Mucosa of descending colon (tissue), 3 donors: ENCODE measurements at regions not wholly inside any gene's neighbourhood (a gene's known extent, or its start where the extent isn't known, plus 50 kb on each side); places are given as distances from the start of the nearest gene placed in this dataset.

Experiments
- ATAC-seq: fragments of 200-7000 bp; cut with Tn5 transposase; one replicate; pipeline ENCODE4 v1.9.1; 2020; ENCODE audit warnings: mild to moderate bottlenecking, moderate library complexity
- DNase-seq, 3 donors: peaks; one replicate each; pipeline ENCODE4 v3.0.0-alpha.2; 2020
- H3K36me3 ChIP-seq: fragments of 200-600 bp; one replicate; pipeline ENCODE4 v1.8.0; 2021; ENCODE audit warnings: low read depth, mild to moderate bottlenecking
- H3K4me1 ChIP-seq: fragments of 200-600 bp; one replicate; pipeline ENCODE4 v1.8.0; 2021; ENCODE audit warnings: low read depth, mild to moderate bottlenecking
- H3K4me3 ChIP-seq: fragments of 200-600 bp; one replicate; pipeline ENCODE4 v1.8.0; 2021; ENCODE audit warnings: mild to moderate bottlenecking
- H3K9me3 ChIP-seq: fragments of 200-600 bp; one replicate; pipeline ENCODE4 v1.8.0; 2021; ENCODE audit warnings: mild to moderate bottlenecking
- intact Hi-C, 2 donors: fragments of 100-400 bp; cut with DNase I in 1 of 2; cut with micrococcal nuclease in 1 of 2; formaldehyde crosslinking; loops; one replicate each; pipeline versions ENCODE4 v1.11.0 to v1.11.1; 2022; cut with DNase I, micrococcal nuclease
- TF ChIP-seq, protein P1 (sequence below): fragments of 200-600 bp; IDR thresholded peaks from one replicate; pipeline ENCODE4 v1.8.0; 2022; ENCODE audit warnings: antibody characterized with exemption, mild to moderate bottlenecking
- donor health status: DM: no; HTN: no; CAD: no; lungs with moderate emphysema.
- donor health status: DM: no; HTN: no; CAD: no.
- donor health status: DM: no; HTN: yes; CAD: no.

DNA sequence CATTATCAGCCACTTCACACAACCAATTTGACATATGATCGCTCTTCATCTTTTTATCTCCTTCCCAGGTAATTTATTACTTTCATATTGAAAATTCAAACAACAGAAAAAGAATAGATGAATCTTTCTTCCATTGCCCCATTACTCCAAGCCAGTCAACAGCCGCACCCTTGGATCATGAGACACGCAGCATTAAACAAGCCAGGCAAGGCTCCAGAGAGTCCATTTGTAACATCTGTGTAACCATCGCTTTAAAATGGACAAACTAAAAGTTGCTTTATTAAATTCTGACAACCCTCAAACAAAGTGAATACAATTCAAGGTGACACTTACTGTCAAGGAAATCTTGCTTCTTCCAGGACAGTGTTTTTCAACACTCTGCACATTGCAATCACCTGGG is 200.3 kb downstream of the EPM2A start:
- peaks cover 7% of the 10 kb centered on the region for H3K9me3 ChIP-seq
- intact Hi-C loops, result no loop called here
- TF ChIP-seq, protein P1, sequence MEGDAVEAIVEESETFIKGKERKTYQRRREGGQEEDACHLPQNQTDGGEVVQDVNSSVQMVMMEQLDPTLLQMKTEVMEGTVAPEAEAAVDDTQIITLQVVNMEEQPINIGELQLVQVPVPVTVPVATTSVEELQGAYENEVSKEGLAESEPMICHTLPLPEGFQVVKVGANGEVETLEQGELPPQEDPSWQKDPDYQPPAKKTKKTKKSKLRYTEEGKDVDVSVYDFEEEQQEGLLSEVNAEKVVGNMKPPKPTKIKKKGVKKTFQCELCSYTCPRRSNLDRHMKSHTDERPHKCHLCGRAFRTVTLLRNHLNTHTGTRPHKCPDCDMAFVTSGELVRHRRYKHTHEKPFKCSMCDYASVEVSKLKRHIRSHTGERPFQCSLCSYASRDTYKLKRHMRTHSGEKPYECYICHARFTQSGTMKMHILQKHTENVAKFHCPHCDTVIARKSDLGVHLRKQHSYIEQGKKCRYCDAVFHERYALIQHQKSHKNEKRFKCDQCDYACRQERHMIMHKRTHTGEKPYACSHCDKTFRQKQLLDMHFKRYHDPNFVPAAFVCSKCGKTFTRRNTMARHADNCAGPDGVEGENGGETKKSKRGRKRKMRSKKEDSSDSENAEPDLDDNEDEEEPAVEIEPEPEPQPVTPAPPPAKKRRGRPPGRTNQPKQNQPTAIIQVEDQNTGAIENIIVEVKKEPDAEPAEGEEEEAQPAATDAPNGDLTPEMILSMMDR, result no peak
- H3K4me3 ChIP-seq, result no peak overlapping the region
- H3K4me1 ChIP-seq, result no peaks in the 10 kb centered on the region
- no peaks in the 10 kb centered on the region for H3K36me3 ChIP-seq
- no peak for ATAC-seq
- no peak for DNase-seq

DNA sequence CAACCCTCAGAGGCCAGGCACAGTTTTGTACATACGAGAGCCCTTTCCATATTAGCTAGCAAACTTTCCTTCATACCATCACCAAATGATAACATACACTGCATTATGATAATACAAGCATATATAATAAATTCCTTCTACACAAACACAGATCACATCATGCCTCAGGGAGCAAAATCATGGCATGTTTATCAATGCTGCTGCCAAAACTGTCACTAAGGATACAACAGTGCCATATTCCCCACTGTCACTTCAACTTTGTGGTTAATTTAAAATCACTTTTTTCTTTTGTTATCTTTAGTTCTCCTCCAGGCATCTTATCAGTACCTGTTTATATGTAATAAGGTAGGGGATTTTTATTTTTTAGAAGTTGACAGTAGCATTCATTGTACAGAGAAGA is 196.3 kb downstream of the EPM2A start:
- intact Hi-C loops, result no loop called here
- TF ChIP-seq, protein P1, result no peak
- Histone ChIP-seq H3K4me1 (no peaks in the 10 kb centered on the region), H3K36me3 (no peaks in the 10 kb centered on the region), H3K4me3 (no peak overlapping the region), H3K9me3 (peaks cover 7% of the 10 kb centered on the region)
- no peak for ATAC-seq
- DNase-seq, result no peak

GRCh38 chr6:145539831-145540230 is 195.5 kb downstream of the EPM2A start:
- H3K4me3 ChIP-seq, result no peak overlapping the region
- H3K36me3 ChIP-seq, result no peaks in the 10 kb centered on the region
- TF ChIP-seq, protein P1, result no peak
- ATAC-seq (no peak), DNase-seq (no peak)
- intact Hi-C loops, result no loop called here
- no peaks in the 10 kb centered on the region for H3K4me1 ChIP-seq
- H3K9me3 ChIP-seq, result peaks cover 7% of the 10 kb centered on the region

DNA sequence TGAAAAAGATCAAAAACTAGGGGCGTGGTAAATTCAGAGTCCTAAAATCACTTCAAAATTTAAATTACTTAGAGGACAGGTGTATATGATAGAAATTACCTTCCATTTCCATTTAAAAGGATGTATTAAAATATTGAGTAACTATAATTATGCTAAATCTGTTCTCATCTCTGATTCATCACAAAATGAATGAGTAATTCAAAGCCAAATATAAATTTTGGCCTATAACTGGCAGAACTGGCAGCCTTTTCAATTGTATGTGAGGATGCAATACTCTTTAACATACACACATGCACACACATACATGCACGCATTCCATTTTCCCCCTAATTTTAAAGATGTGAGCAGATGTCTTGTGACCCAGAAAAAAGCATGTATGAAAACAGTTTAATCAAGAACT is 194.6 kb downstream of the EPM2A start:
- DNase-seq, result no peak
- Histone ChIP-seq H3K4me1 (no peaks in the 10 kb centered on the region), H3K36me3 (no peaks in the 10 kb centered on the region), H3K4me3 (no peak overlapping the region), H3K9me3 (peaks cover 7% of the 10 kb centered on the region)
- TF ChIP-seq, protein P1, result no peak
- ATAC-seq, result no peak
- intact Hi-C loops, result no loop called here

- Histone ChIP-seq H3K4me3 (no peak overlapping the region), H3K9me3 (no peaks in the 10 kb centered on the region), H3K4me1 (no peaks in the 10 kb centered on the region), H3K36me3 (no peaks in the 10 kb centered on the region)
- ATAC-seq, result no peak
- TF ChIP-seq, protein P1, result no peak
- intact Hi-C loops, result no loop called here
- DNase-seq, result no peak
These were observed 191.3 kb downstream of the EPM2A start for GRCh38 chr6:145544041-145544440.

GRCh38 chr6:145544514-145544913 is 190.8 kb downstream of the EPM2A start:
- TF ChIP-seq, protein P1, result no peak
- no peak for ATAC-seq
- intact Hi-C loops, result no loop called here
- Histone ChIP-seq H3K9me3 (no peaks in the 10 kb centered on the region), H3K36me3 (no peaks in the 10 kb centered on the region), H3K4me3 (no peak overlapping the region), H3K4me1 (no peaks in the 10 kb centered on the region)
- no peak for DNase-seq
